Skin epidermis (tissue), 12 donors: ENCODE measurements at regions not wholly inside any gene's neighbourhood (a gene's known extent, or its start where the extent isn't known, plus 50 kb on each side); places are given as distances from the start of the nearest gene placed in this dataset.
"Not testable (repeated sequence)": the region's sequence is repeated elsewhere in the genome, so short reads cannot be mapped to it uniquely, and the experiment has no call there.

Experiments
- H3K27ac ChIP-seq, 21 experiments: fragments of 200-600 bp; sonication (generic) in 11 of 21; one replicate each; pipeline ENCODE4 v1.5.0; 2020; ENCODE audit warnings: mild to moderate bottlenecking in 3 of 21, inconsistent platforms in 2 of 21, moderate library complexity in 2 of 21
- H3K4me3 ChIP-seq, 7 experiments: fragments of 200-600 bp; sonication (generic) in 2 of 7; one replicate each; pipeline ENCODE4 v1.5.0; 2020; ENCODE audit warnings: inconsistent platforms in 2 of 7, mild to moderate bottlenecking in 2 of 7, moderate library complexity in 1 of 7

DNA sequence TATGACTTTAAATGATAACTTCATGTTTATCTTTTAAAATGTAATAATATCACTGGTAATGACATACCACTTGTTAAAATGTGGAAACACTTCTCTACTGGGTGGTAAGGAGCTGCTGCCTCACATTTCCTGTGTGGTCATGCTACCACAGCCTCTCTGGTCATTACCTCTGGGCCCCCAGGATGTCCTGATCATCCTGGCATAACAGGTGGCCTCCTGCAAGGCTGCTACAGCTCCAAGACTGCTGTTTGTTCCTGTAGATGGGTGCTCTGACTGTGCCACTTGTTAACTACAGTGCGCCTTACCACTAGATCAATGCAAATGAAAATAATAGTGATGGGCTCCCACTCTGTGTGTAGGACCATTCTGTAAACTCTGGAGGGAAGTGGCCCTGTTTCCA is 500.2 kb upstream of the SPRED2 start:
- no peak overlapping the region for H3K27ac ChIP-seq
- no peak overlapping the region for H3K4me3 ChIP-seq

DNA sequence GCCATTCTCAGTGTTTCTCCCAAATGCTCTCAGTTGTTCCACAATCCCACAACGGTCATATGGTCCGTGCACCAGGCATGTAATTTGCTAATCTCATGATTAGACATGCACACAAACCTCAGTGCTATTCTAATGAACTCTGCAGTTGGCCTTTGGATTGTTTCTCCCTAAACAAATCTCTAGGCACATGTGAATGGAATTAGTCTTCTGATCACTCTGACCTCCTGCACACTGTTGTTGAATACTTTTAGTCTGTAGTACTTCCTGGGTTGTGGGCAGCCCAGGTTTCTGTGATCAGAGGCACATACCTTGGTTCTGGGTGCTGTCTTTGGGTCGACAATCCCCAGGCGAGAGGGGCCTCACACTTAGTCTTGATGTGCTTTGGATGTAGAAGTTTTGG is 498.7 kb upstream of the SPRED2 start:
- peak overlapping the region in 1 of 21 experiments; percentile 2 for H3K27ac ChIP-seq
- H3K4me3 ChIP-seq = no peak overlapping the region

DNA sequence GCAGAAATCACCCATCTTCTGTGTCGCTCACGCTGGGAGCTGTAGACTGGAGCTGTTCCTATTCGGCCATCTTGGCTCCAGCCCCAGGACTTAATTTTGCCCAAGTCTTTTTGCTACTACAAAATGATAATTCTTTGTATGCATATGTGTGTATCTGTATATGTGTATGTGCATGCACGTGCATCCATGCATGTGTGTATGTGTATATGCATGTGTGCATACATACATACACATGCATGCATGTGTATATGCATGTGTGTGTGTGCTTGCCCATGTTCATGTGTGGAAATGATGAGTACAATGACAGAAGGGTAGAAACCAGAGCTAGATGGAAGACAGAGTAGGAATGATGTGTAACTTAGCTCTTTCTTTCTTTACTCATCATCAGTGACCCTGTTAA is 497.9 kb upstream of the SPRED2 start:
- no peak overlapping the region for H3K27ac ChIP-seq
- H3K4me3 ChIP-seq = no peak overlapping the region

DNA sequence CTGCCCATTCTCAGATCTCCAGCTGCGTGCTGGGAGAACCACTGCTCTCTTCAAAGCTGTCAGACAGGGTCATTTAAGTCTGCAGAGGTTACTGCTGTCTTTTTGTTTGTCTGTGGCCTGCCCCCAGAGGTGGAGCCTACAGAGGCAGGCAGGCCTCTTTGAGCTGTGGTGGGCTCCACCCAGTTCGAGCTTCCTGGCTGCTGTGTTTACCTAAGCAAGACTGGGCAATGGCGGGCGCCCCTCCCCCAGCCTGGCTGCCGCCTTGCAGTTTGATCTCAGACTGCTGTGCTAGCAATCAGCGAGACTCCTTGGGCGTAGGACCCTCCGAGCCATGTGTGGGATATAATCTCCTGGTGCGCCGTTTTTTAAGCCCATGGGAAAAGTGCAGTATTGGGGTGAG is 497.3 kb upstream of the SPRED2 start:
- H3K4me3 ChIP-seq, H3K27ac ChIP-seq: not testable (repeated sequence)

GRCh38 chr2:65922794-65923193 is 490.4 kb upstream of the SPRED2 start:
- H3K27ac ChIP-seq = peak overlapping the region in 4 of 21 experiments; percentile 34 to 63 (median 39)
- no peak overlapping the region for H3K4me3 ChIP-seq

DNA sequence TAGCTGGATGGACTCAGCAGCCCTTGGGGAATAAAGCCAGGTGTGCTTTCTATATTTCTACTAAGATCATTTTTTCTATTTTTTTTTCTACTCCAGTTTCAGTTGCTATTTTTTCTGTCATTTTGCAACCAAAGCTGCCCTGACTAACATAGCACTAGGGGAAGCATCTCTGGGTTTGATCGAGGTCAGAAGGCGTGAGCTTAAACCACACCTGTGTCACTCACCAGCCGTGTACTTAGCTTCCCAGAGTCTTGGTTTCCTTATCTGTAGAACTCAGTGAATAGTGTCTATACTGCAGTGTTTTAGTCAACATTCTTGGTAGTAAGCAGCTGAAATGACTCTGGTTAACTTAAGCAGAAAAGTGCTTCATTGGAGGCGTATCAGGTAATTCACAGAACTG is 489.6 kb upstream of the SPRED2 start:
- Histone ChIP-seq H3K4me3 (no peak overlapping the region), H3K27ac (no peak overlapping the region)

DNA sequence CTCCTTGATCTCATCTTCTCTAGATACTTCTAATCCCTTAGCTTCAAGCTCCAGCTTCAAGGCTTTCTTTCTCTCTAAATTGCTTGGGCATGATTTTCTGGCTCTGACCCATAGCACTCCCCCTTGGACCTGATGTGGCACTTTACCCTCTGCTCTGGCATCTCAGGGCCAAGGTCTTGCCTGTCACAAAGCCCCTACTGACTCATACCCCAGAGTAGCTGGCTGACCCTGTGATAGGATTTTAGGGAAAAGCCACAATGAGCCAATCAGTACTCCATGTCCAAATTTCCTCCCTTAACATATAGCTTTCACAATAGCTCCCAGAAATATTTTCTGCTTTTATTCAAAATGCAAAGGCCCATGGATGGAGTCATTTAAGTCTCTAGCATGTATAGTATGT is 488.7 kb upstream of the SPRED2 start:
- Histone ChIP-seq H3K27ac (no peak overlapping the region), H3K4me3 (no peak overlapping the region)

DNA sequence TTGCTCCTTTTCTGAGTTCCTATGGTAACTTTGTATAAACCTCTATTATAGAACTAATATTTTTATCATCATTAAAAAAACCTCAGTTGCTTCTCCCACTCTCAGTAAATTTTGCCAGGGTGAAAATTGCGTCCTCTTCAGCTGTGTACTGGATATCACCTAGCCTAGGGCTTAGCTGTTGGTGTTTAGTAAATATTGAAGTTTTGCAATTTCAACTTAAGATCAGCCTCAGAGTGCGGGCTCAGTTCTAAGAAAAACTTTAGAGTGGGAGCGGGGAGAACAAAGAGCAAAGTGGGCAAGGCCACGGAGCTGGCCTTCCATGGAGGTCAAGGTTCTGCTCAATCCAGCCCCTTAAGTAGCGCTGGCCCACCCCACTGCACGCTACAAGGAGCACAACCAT is 488.3 kb upstream of the SPRED2 start:
- H3K4me3 ChIP-seq = no peak overlapping the region
- no peak overlapping the region for H3K27ac ChIP-seq

- no peak overlapping the region for H3K27ac ChIP-seq
- no peak overlapping the region for H3K4me3 ChIP-seq
These were observed 487.3 kb upstream of the SPRED2 start for GRCh38 chr2:65919550-65920188.

DNA sequence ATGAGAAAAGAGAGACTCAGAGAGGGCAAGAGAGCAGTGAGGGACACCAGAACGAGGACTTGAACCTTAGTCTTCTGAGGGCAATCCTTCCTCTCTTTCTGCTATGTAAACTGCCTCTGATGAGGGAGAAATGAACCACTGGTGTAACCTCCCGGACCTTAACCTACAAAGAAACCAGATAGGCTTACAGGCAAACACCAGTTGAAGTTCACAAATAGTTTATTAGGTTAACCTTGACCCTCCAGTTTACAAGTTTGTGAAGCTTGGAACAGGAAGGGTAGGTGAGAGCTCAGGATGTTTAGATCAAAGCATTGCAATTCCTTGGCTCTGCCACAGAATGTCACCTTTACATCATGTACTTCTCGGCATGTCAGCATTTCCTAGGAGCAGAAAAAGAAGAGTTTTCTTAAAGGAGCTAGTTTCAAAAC is 486.4 kb upstream of the SPRED2 start:
- H3K27ac ChIP-seq = no peak overlapping the region

GRCh38 chr2:65917986-65918385 is 485.6 kb upstream of the SPRED2 start:
- no peak overlapping the region for H3K4me3 ChIP-seq
- H3K27ac ChIP-seq = no peak overlapping the region

More for the DNA sequence above, 486.4 kb upstream of the SPRED2 start:
- no peak overlapping the region for H3K4me3 ChIP-seq

DNA sequence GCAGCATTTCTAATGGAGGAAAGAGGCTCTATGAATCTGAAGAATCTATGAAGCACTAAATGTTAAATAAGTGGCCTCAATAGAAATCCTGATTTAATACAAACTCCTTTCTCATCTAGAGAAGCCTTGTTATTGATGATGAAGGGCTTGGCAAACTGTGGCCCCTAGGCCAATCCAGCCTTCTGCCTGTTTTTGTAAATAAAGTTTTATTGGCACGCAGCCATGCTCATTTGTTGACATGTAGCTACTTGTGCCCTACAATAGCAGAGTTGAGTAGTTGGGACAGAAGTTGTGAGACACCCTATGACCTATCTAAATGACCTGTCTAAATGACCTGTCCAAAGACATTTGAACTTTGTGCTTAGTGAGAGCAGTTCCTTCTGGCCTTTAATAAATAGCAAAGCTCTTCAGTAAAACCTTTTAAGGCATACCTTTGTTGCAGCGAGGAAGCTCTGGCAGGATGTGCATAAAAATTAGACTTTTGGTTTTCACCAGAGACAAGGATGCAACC is 484.4 kb upstream of the SPRED2 start:
- H3K4me3 ChIP-seq = no peak overlapping the region
- H3K27ac ChIP-seq = no peak overlapping the region

GRCh38 chr2:65916177-65916576 is 483.8 kb upstream of the SPRED2 start:
- H3K27ac ChIP-seq = no peak overlapping the region
- no peak overlapping the region for H3K4me3 ChIP-seq

- Histone ChIP-seq H3K27ac (no peak overlapping the region), H3K4me3 (no peak overlapping the region)
These were observed 482.9 kb upstream of the SPRED2 start for GRCh38 chr2:65915273-65915672.

DNA sequence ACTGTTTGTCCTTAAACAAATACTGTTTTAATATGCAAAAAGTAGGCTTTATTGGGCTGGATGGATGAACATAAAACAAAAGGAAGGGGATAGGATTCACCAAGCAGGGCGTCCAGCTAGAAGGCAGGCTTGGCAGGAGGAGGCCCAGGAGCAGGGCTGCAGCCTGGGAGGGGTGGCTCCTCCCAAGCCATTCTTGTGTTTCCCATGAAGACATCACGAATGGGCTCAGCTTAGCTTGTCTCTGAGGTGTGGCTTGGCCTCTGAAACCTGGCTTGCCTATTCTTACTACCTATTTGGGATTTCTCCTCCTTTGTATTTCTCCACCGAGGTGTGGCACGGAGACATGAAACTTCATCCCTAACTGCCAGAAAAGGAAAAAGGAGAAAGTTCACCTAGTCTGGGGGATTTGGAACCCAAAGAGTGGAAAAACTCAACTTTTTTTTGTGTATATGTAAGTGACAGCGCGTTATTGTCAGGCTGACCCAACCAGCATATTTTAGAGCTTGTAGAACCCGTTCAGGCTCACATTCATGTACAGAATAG is 481.9 kb upstream of the SPRED2 start:
- Histone ChIP-seq H3K4me3 (no peak overlapping the region), H3K27ac (no peak overlapping the region)

DNA sequence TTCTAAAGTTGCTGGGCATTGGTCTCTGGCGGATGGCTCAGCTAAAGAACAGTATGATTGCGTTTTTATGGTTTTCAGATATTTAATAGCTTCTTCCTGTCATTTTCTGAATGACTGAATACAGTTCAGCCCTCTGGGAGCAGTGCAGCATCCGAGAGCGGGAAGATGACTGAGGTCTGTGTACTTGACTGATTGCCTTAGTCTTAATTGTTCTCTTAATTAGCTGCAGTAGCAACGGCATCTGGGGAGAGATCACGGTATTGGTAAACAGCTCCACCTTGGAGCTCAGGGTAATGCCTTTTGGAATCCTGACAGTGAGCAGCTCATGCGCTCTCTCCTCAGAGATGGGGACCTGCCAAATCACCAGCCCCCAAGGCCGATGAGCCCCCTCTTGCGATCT is 481.4 kb upstream of the SPRED2 start:
- Histone ChIP-seq H3K27ac (no peak overlapping the region), H3K4me3 (no peak overlapping the region)

DNA sequence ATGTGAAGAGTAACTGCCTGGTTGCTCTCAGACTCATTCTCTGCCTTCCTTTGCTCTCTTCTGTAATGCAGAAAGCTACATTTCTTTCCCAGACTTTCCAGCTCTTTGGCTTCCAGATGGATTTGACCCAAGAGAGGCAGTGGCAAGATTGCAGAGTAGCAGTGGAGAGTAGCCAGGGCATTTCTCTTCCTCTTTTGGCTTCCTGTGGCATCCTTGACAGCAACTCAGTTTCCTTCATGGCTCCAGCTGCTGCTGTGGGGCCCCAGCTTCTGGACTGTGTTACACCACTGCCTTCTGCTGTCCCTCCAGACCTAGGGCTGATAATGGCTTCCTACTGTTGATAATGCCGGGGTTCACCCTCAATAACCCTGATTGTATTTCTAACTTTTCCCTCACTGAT is 469.4 kb upstream of the SPRED2 start:
- Histone ChIP-seq H3K4me3 (no peak overlapping the region), H3K27ac (no peak overlapping the region)

GRCh38 chr2:65896446-65896845 is 464.0 kb upstream of the SPRED2 start:
- Histone ChIP-seq H3K27ac (no peak overlapping the region), H3K4me3 (no peak overlapping the region)

GRCh38 chr2:65890131-65890530 is 457.7 kb upstream of the SPRED2 start:
- H3K4me3 ChIP-seq, H3K27ac ChIP-seq: not testable (repeated sequence)

GRCh38 chr2:65885266-65885665 is 452.9 kb upstream of the SPRED2 start:
- Histone ChIP-seq H3K4me3 (no peak overlapping the region), H3K27ac (no peak overlapping the region)

DNA sequence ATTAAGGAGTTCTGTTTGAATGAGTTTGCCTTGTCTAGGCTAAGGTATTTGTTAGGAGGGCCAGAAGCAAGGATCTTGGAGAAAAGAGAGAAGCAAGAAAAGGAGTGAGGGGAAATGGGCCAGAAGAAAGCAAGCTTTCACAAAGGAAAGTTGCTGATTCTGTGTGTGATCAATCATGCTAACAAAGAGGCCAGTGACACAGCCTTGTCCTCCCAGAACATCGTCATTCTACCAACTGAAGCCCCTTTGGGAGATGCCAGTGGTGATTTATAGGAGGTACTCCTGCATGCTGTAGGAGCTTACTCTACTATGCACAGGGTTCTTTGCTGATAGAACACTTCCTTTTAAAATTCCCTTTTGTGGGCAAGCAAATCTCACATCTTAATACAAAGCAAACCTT is 449.2 kb upstream of the SPRED2 start:
- Histone ChIP-seq H3K4me3 (no peak overlapping the region), H3K27ac (no peak overlapping the region)

DNA sequence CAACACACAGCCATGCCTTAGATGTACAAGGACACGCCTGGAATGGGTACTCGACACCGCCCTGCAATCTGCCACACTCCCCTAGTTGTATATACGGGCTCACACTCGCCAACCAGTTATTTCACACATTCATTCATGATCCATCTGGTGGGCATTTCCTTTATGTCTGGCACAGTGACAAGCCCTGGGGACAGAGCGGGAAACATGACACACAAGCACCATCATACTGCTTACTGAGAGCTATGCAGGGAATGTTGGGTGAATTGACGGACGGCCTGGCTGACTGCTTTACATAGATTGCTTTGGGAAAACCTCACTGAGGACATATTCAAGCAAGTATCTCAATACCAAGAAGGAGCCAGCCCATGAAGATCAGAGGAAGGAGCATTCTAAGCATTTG is 448.0 kb upstream of the SPRED2 start:
- no peak overlapping the region for H3K27ac ChIP-seq
- no peak overlapping the region for H3K4me3 ChIP-seq
